Duodenal mucosa (tissue), 2 donors: ENCODE measurements at regions not wholly inside any gene's neighbourhood (a gene's known extent, or its start where the extent isn't known, plus 50 kb on each side); places are given as distances from the start of the nearest gene placed in this dataset.

Source experiments
- H3K27ac ChIP-seq: one replicate; pipeline ENCODE4 v1.7.0; 2013; ENCODE audit warnings: low read depth, low read length
- H3K27me3 ChIP-seq, 2 donors: one replicate each; pipeline ENCODE4 v1.7.0; 2013; ENCODE audit warnings: low read length in 2 of 2, control low read depth in 1 of 2; ENCODE audit not compliant: insufficient read depth in 2 of 2, control insufficient read depth in 1 of 2
- H3K36me3 ChIP-seq, 2 donors: one replicate each; pipeline ENCODE4 v1.7.0; 2013; ENCODE audit warnings: low read length in 2 of 2, control low read depth in 1 of 2; ENCODE audit not compliant: insufficient read depth in 2 of 2, control insufficient read depth in 1 of 2
- H3K4me1 ChIP-seq, 2 donors: one replicate each; pipeline ENCODE4 v1.7.0; 2013; ENCODE audit warnings: low read length in 2 of 2, control low read depth in 1 of 2; ENCODE audit not compliant: insufficient read depth in 2 of 2, control insufficient read depth in 1 of 2
- H3K4me3 ChIP-seq, 2 donors: one replicate each; pipeline ENCODE4 v1.7.0; 2013; ENCODE audit warnings: low read length in 2 of 2, low read depth in 1 of 2
- H3K9ac ChIP-seq, 2 donors: one replicate each; pipeline ENCODE4 v1.7.0; 2013; ENCODE audit warnings: low read length in 2 of 2, low read depth in 1 of 2
- H3K9me3 ChIP-seq, 2 donors: one replicate each; pipeline ENCODE4 v1.7.0; 2013; ENCODE audit warnings: low read length in 2 of 2, control low read depth in 1 of 2; ENCODE audit not compliant: control insufficient read depth in 1 of 2

- Histone ChIP-seq H3K9me3 (no peaks in the 10 kb centered on the region), H3K27ac (no peak overlapping the region), H3K27me3 (no peaks in the 10 kb centered on the region), H3K4me3 (no peak overlapping the region), H3K4me1 (no peaks in the 10 kb centered on the region), H3K36me3 (no peaks in the 10 kb centered on the region), H3K9ac (no peak overlapping the region)
Observed at GRCh38 chr6:94074764-94075163, 655.4 kb upstream of the EPHA7 start.

GRCh38 chr6:94071835-94072234, 652.5 kb upstream of the EPHA7 start:
- H3K9ac ChIP-seq = no peak overlapping the region
- no peak overlapping the region for H3K27ac ChIP-seq
- H3K27me3 ChIP-seq = no peaks in the 10 kb centered on the region
- H3K4me3 ChIP-seq = no peak overlapping the region
- no peaks in the 10 kb centered on the region for H3K36me3 ChIP-seq
- H3K9me3 ChIP-seq = no peaks in the 10 kb centered on the region
- no peaks in the 10 kb centered on the region for H3K4me1 ChIP-seq

- no peaks in the 10 kb centered on the region for H3K27me3 ChIP-seq
- no peak overlapping the region for H3K4me3 ChIP-seq
- no peaks in the 10 kb centered on the region for H3K4me1 ChIP-seq
- H3K36me3 ChIP-seq = no peaks in the 10 kb centered on the region
- no peaks in the 10 kb centered on the region for H3K9me3 ChIP-seq
- H3K9ac ChIP-seq = no peak overlapping the region
- no peak overlapping the region for H3K27ac ChIP-seq
Observed at GRCh38 chr6:94065707-94066337, 646.5 kb upstream of the EPHA7 start.

GRCh38 chr6:94052749-94053148, 633.4 kb upstream of the EPHA7 start:
- H3K9ac ChIP-seq = no peak overlapping the region
- no peaks in the 10 kb centered on the region for H3K9me3 ChIP-seq
- H3K27me3 ChIP-seq = no peaks in the 10 kb centered on the region
- no peak overlapping the region for H3K4me3 ChIP-seq
- no peaks in the 10 kb centered on the region for H3K4me1 ChIP-seq
- no peaks in the 10 kb centered on the region for H3K36me3 ChIP-seq
- no peak overlapping the region for H3K27ac ChIP-seq

GRCh38 chr6:94050515-94050914, 631.2 kb upstream of the EPHA7 start:
- H3K36me3 ChIP-seq = no peaks in the 10 kb centered on the region
- H3K9ac ChIP-seq = no peak overlapping the region
- H3K9me3 ChIP-seq = no peaks in the 10 kb centered on the region
- H3K27me3 ChIP-seq = no peaks in the 10 kb centered on the region
- H3K4me1 ChIP-seq = no peaks in the 10 kb centered on the region
- no peak overlapping the region for H3K27ac ChIP-seq
- no peak overlapping the region for H3K4me3 ChIP-seq

- Histone ChIP-seq H3K36me3 (no peaks in the 10 kb centered on the region), H3K9me3 (no peaks in the 10 kb centered on the region), H3K27ac (no peak overlapping the region), H3K4me1 (no peaks in the 10 kb centered on the region), H3K4me3 (no peak overlapping the region), H3K27me3 (no peaks in the 10 kb centered on the region), H3K9ac (no peak overlapping the region)
Observed at GRCh38 chr6:94049001-94049400, 629.6 kb upstream of the EPHA7 start.

GRCh38 chr6:94045099-94045829, 625.9 kb upstream of the EPHA7 start:
- Histone ChIP-seq H3K27me3 (no peaks in the 10 kb centered on the region), H3K9ac (no peak overlapping the region), H3K4me1 (no peaks in the 10 kb centered on the region), H3K36me3 (no peaks in the 10 kb centered on the region), H3K27ac (no peak overlapping the region), H3K4me3 (no peak overlapping the region), H3K9me3 (no peaks in the 10 kb centered on the region)

- no peak overlapping the region for H3K4me3 ChIP-seq
- H3K9ac ChIP-seq = no peak overlapping the region
- peaks cover 0 to 1% of the 10 kb centered on the region in 2 donors for H3K9me3 ChIP-seq
- no peak overlapping the region for H3K27ac ChIP-seq
- H3K4me1 ChIP-seq = no peaks in the 10 kb centered on the region
- H3K27me3 ChIP-seq = no peaks in the 10 kb centered on the region
- H3K36me3 ChIP-seq = no peaks in the 10 kb centered on the region
Observed at GRCh38 chr6:94041945-94042709, 622.8 kb upstream of the EPHA7 start.

- H3K27ac ChIP-seq = no peak overlapping the region
- H3K9me3 ChIP-seq = peaks cover 0 to 7% of the 10 kb centered on the region in 2 donors
- H3K36me3 ChIP-seq = no peaks in the 10 kb centered on the region
- H3K4me3 ChIP-seq = no peak overlapping the region
- H3K27me3 ChIP-seq = no peaks in the 10 kb centered on the region
- no peaks in the 10 kb centered on the region for H3K4me1 ChIP-seq
- no peak overlapping the region for H3K9ac ChIP-seq
Observed at GRCh38 chr6:94036024-94036423, 616.7 kb upstream of the EPHA7 start.

GRCh38 chr6:94027374-94027773, 608.0 kb upstream of the EPHA7 start:
- no peak overlapping the region for H3K27ac ChIP-seq
- H3K27me3 ChIP-seq = no peaks in the 10 kb centered on the region
- H3K9ac ChIP-seq = no peak overlapping the region
- no peaks in the 10 kb centered on the region for H3K4me1 ChIP-seq
- no peaks in the 10 kb centered on the region for H3K9me3 ChIP-seq
- no peak overlapping the region for H3K4me3 ChIP-seq
- H3K36me3 ChIP-seq = no peaks in the 10 kb centered on the region
